HepG2 (cell line): ENCODE measurements at regions not wholly inside any gene's neighbourhood (a gene's known extent, or its start where the extent isn't known, plus 50 kb on each side); places are given as distances from the start of the nearest gene placed in this dataset.

Source experiments
- ATF7 ChIP-seq, 2 experiments: fragments of 450-650 bp in 1 of 2; sonication (generic) in 1 of 2; formaldehyde crosslinking in 1 of 2; IDR thresholded peaks; 2 replicates each; pipeline versions ENCODE4 v1.4.0 to v1.6.1; 2016 to 2020; ENCODE audit warnings: antibody characterized with exemption in 1 of 2, mild to moderate bottlenecking in 1 of 2, missing genetic modification reagents in 1 of 2
- BORCS8-MEF2B ChIP-seq: sonication (generic); formaldehyde crosslinking; IDR thresholded peaks from 2 replicates; pipeline ENCODE4 v1.8.0; 2022; ENCODE audit warnings: mild to moderate bottlenecking, missing genetic modification reagents
- BRCA1 ChIP-seq: sonication (generic); formaldehyde crosslinking; IDR thresholded peaks from 2 replicates; pipeline ENCODE4 v1.4.0; 2020; ENCODE audit warnings: missing genetic modification reagents
- CEBPZ ChIP-seq: IDR thresholded peaks from 2 replicates; pipeline ENCODE4 v1.6.1; 2012; ENCODE audit warnings: low read length, improper control_type of control experiment
- FIP1L1 ChIP-seq: fragments of 200-400 bp; formaldehyde crosslinking; IDR thresholded peaks from 2 replicates; pipeline ENCODE4 v1.6.1; 2018; ENCODE audit warnings: low read depth, mild to moderate bottlenecking, low read length, moderate library complexity, borderline replicate concordance; ENCODE audit not compliant: insufficient read depth
- MNT ChIP-seq: fragments of 450-650 bp; IDR thresholded peaks from 2 replicates; pipeline ENCODE4 v1.6.1; 2016
- NFE2L2 ChIP-seq: fragments of 150-350 bp; IDR thresholded peaks from 2 replicates; pipeline ENCODE4 v1.6.1; 2014; ENCODE audit warnings: low read length
- NR1H2 ChIP-seq: sonication (generic); formaldehyde crosslinking; IDR thresholded peaks from 2 replicates; pipeline ENCODE4 v1.8.1; 2022; ENCODE audit warnings: low read depth, missing genetic modification reagents, borderline replicate concordance
- RFX1 ChIP-seq: fragments of 450-650 bp; IDR thresholded peaks from 2 replicates; pipeline ENCODE4 v1.6.1; 2017
- SOX13 ChIP-seq, 3 experiments: fragments of 450-650 bp in 1 of 3; sonication (generic) in 1 of 3; formaldehyde crosslinking in 1 of 3; IDR thresholded peaks in 2 of 3; conservative IDR thresholded peaks in 1 of 3; 2 replicates each; pipeline versions ENCODE4 v1.5.0 to v1.6.1; 2016 to 2020; ENCODE audit warnings: antibody characterized with exemption in 1 of 3, mild to moderate bottlenecking in 1 of 3, missing compliant biosample characterization in 1 of 3, missing genetic modification reagents in 1 of 3, moderate library complexity in 1 of 3
- SP5 ChIP-seq: IDR thresholded peaks from 2 replicates; pipeline ENCODE4 v1.6.1; 2016; ENCODE audit warnings: low read depth, borderline replicate concordance
- TEF ChIP-seq: sonication (generic); formaldehyde crosslinking; IDR thresholded peaks from 2 replicates; pipeline ENCODE4 v1.5.0; 2020; ENCODE audit warnings: missing genetic modification reagents
- ZBTB4 ChIP-seq: sonication (generic); formaldehyde crosslinking; IDR thresholded peaks from 2 replicates; pipeline ENCODE4 v1.4.0; 2020; ENCODE audit warnings: missing genetic modification reagents, mild to moderate bottlenecking, borderline replicate concordance
- ZBTB7B ChIP-seq: sonication (generic); formaldehyde crosslinking; IDR thresholded peaks from 2 replicates; pipeline ENCODE4 v1.4.0; 2020; ENCODE audit warnings: missing genetic modification reagents
- ZKSCAN1 ChIP-seq: fragments of 150-350 bp; IDR thresholded peaks from 2 replicates; pipeline ENCODE4 v1.6.1; 2014; ENCODE audit warnings: low read length
- ZNF33A ChIP-seq: sonication (generic); formaldehyde crosslinking; IDR thresholded peaks from 2 replicates; pipeline ENCODE4 v1.5.1; 2020; ENCODE audit warnings: missing genetic modification reagents, mild to moderate bottlenecking, moderate library complexity, borderline replicate concordance
- ZNF556 ChIP-seq: sonication (generic); formaldehyde crosslinking; IDR thresholded peaks from 2 replicates; pipeline ENCODE4 v1.4.0; 2020; ENCODE audit warnings: mild to moderate bottlenecking, missing genetic modification reagents, borderline replicate concordance
- ZNF589 ChIP-seq: sonication (generic); formaldehyde crosslinking; conservative IDR thresholded peaks from 2 replicates; pipeline ENCODE4 v1.8.0; 2022; ENCODE audit warnings: mild to moderate bottlenecking, moderate library complexity, missing genetic modification reagents
- ZNF670 ChIP-seq: sonication (generic); formaldehyde crosslinking; IDR thresholded peaks from 2 replicates; pipeline ENCODE4 v1.8.0; 2022; ENCODE audit warnings: mild to moderate bottlenecking, missing genetic modification reagents, borderline replicate concordance
- ZNF775 ChIP-seq: sonication (generic); formaldehyde crosslinking; IDR thresholded peaks from 2 replicates; pipeline ENCODE4 v1.4.0; 2020; ENCODE audit warnings: missing genetic modification reagents, mild to moderate bottlenecking, moderate library complexity, borderline replicate concordance

- TF ChIP-seq SOX13 (IDR thresholded peaks at IDR 0.05): no peak
- TF ChIP-seq SOX13 (CRISPR knock-in tag; conservative IDR thresholded peaks at IDR 0.05 in 1 of 2, IDR thresholded peaks at IDR 0.05 in 1 of 2): peak in 1 of 2 experiments; percentile 92; a peak in 2 of 4 replicates
- no peak for TF ChIP-seq RFX1
- no peak for TF ChIP-seq ZNF556
- no peak for TF ChIP-seq ZNF775 (CRISPR knock-in tag)
- no peak for TF ChIP-seq FIP1L1
- no peak for TF ChIP-seq NFE2L2
- no peak for TF ChIP-seq ZNF33A (CRISPR knock-in tag)
- no peak for TF ChIP-seq CEBPZ
- TF ChIP-seq ZNF670 (CRISPR knock-in tag): no peak
- no peak for TF ChIP-seq BRCA1 (CRISPR knock-in tag)
- no peak for TF ChIP-seq MNT
- no peak for TF ChIP-seq ZNF589 (CRISPR knock-in tag)
- no peak for TF ChIP-seq NR1H2
- no peak for TF ChIP-seq SP5 (CRISPR knock-in tag)
- no peak for TF ChIP-seq TEF (CRISPR knock-in tag)
- 0 out of 2 replicates have a peak, but pooled peaks have one; percentile 33 for TF ChIP-seq ZBTB7B (CRISPR knock-in tag)
- 0 out of 2 replicates have a peak, but pooled peaks have one; percentile 40 for TF ChIP-seq ZKSCAN1
- no peak for TF ChIP-seq ATF7 (IDR thresholded peaks at IDR 0.05)
- TF ChIP-seq ATF7 (CRISPR knock-in tag; IDR thresholded peaks at IDR 0.05): no peak
- no peak for TF ChIP-seq ZBTB4 (CRISPR knock-in tag)
- TF ChIP-seq BORCS8-MEF2B: no peak
Observed at GRCh38 chr13:107119989-107120881, 552.3 kb upstream of the ARGLU1 start (continued).
